ENCODE measurements at regions not wholly inside any gene's neighbourhood (a gene's known extent, or its start where the extent isn't known, plus 50 kb on each side); places are given as distances from the start of the nearest gene placed in this dataset.

DNA sequence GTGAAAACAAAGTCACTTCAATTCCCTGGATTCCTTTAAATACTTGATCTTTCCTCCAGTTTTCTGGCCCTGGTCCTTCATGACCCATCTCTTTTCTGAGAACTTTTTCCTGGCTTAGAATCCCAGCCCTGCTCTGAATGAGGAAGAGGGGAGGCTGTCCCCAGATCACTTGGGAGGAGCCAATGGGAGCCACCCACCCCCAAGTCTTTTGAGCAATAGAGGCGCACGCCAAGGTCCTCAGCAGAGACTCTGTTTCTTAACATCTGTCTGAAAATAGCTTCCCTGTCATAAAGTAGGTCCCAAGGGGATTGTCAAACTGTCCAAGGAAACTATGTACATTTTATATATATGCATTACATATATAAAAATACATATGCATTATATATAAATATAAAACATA lies 126.8 kb downstream of the ADRA2A start:
- TF ChIP-seq, protein P1, sequence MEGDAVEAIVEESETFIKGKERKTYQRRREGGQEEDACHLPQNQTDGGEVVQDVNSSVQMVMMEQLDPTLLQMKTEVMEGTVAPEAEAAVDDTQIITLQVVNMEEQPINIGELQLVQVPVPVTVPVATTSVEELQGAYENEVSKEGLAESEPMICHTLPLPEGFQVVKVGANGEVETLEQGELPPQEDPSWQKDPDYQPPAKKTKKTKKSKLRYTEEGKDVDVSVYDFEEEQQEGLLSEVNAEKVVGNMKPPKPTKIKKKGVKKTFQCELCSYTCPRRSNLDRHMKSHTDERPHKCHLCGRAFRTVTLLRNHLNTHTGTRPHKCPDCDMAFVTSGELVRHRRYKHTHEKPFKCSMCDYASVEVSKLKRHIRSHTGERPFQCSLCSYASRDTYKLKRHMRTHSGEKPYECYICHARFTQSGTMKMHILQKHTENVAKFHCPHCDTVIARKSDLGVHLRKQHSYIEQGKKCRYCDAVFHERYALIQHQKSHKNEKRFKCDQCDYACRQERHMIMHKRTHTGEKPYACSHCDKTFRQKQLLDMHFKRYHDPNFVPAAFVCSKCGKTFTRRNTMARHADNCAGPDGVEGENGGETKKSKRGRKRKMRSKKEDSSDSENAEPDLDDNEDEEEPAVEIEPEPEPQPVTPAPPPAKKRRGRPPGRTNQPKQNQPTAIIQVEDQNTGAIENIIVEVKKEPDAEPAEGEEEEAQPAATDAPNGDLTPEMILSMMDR (IDR thresholded peaks at IDR 0.05) = no peak

DNA sequence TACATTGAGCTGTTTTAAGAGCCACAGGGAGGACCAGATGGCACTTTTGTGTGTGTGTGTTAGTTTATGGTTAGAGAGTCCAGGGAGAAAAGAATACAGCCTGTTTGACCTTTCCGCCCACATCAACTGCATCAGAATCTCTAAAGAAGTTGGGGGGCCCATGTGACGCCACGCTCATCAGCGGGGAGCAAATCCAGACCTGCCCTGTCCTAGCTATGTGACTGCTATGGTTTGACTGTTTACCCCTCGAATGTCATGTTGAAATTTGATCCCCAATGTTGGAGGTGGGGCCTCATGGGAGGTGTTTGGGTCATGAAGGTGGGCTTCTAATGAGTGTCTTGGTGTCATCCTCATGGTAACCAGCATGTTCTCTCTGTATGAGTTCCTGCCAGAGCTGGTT lies 128.0 kb downstream of the ADRA2A start:
- TF ChIP-seq, protein P1 (IDR thresholded peaks at IDR 0.05) = no peak

DNA sequence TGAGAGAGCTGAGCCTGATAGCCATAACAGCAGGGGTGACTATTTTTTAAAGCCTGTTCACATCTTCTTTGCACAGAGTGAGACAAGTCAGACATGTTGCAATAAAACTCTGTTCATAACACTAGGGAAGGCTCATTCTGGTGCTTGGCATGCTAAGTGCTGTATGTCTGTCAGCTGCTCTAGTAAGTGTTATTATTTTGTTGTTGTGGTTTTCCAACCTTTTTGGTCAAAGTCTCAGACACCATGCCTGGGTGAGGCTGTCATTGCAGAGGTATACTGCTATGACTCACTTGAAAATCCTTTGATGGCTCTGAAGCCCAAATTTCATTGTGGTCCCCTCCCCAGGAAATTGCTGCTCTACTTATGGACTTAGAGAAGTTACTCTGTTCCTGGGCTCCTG lies 129.7 kb downstream of the ADRA2A start:
- TF ChIP-seq, protein P1 (IDR thresholded peaks at IDR 0.05) = no peak

DNA sequence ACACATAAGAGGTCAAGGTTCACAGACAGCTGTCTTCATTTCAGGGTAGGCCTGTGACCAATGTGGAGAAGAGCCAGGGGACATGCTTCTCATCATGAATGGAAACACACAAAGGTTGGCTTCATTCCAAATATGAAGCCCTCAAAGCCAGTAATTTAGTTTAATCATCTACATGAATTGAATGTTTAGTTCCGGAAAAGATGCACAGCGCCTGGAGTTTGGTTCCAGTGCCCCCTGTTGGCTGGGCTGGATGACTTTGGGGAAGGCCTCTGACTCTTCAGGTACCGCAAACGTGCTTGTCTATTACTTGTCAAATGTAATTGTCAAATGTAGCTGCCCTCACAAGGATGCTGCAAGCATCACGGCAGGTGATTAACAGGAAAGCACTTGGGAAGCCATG lies 130.7 kb downstream of the ADRA2A start:
- TF ChIP-seq, protein P1 (IDR thresholded peaks at IDR 0.05) = peak; percentile 38; the same call in 1 of the 2 replicates

DNA sequence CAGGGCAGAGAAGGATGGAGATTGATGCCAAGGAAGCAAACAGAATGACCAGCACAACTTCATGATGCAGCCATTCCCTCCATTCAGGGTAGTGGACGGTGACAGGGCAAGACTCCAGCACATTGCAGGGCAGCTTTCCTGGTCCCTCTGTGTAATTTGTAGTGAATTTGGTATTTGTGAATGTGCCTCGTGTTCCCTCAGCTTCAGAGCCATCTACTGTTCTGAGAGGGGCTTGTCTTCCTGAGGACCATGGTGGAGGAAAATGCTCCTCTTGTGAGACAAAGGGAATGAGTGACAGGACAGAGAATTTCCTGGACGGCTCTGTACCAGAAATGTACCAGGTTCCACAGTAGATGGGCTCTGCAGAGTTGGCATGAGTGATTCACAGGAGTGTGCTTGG lies 132.1 kb downstream of the ADRA2A start:
- TF ChIP-seq, protein P1 (IDR thresholded peaks at IDR 0.05) = no peak

DNA sequence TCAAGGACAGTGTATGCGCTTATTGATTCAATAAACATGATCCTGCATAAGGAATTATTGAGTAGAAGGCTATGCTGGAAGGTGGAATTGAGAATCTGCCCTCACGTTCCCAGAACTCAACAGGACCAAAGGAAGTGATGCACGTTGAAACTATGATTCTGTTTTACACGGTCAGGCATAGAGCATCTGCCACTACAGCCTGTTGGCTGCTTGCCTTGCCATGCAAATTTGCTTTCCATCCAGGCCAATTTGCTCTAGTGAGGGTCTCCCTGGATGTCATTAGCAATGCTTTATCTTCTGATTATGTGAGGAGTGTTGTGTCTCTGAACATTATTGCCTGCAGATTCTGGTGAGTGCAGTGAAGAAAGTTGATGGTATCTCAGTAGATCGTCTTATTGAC lies 132.9 kb downstream of the ADRA2A start:
- TF ChIP-seq, protein P1 (IDR thresholded peaks at IDR 0.05) = no peak

DNA sequence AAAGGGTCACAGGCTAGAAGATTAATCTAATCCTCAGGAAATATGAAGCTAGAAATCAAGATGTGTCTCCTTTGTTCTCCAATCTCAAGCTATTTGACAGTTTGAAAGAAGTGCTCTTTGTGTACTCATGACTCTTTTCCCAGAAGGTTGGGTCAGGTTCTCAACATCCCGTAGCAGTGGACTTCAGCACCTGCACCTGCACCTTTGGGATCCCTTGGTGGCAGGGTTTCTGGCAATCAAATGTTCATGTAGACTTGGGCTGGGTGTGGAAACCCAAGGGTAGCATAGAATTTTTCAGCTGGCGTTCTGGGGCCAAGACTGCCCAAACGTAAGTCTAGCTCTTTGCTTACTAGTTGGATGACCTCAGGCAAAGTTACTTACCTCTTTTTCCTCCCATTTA lies 134.4 kb downstream of the ADRA2A start:
- TF ChIP-seq, protein P1 (IDR thresholded peaks at IDR 0.05) = no peak

DNA sequence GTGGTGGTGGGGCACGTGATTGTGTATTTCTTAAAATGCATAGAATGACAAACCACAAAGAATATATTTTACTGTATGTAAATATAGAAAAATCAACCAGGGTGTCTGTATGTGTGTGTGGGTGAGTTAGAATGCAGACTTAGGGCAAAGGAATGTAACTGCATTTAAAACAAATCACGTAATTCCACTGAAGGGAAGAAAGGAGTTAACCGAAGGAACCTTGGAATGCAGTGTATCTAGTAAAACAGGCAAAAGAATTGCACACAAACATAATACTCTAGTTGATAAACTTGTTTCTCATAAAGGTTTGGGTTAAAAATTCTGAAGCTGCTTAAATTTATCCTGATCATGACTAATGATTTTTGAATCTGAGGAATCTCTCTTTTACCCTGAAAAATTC lies 134.9 kb downstream of the ADRA2A start:
- TF ChIP-seq, protein P1 (IDR thresholded peaks at IDR 0.05) = no peak

Data from LNCAP (cell line).